Stomach (tissue), 8 donors: ENCODE measurements at regions not wholly inside any gene's neighbourhood (a gene's known extent, or its start where the extent isn't known, plus 50 kb on each side); places are given as distances from the start of the nearest gene placed in this dataset.

Source experiments
- DNase-seq, 2 donors: peaks; one replicate each; pipeline versions ENCODE4 v3.0.0 to v3.0.0-alpha.2; 2013 to 2019
- H3K27ac ChIP-seq, 5 donors: fragments of 200-600 bp in 4 of 5; sonication (generic) in 4 of 5; one replicate each; pipeline ENCODE4 v1.5.1; 2013 to 2019; ENCODE audit warnings: mild to moderate bottlenecking in 1 of 5, moderate library complexity in 1 of 5
- H3K27me3 ChIP-seq, 3 donors: fragments of 200-600 bp; sonication (generic); one replicate each; pipeline ENCODE4 v1.5.1; 2017 to 2019; ENCODE audit warnings: mixed run types in 1 of 3
- H3K36me3 ChIP-seq, 4 donors: fragments of 200-600 bp; sonication (generic); 1 replicate in 3 of 4; 2 replicates in 1 of 4; pipeline ENCODE4 v1.5.1; 2016 to 2019
- H3K4me1 ChIP-seq, 4 donors: fragments of 200-600 bp; sonication (generic); one replicate each; pipeline ENCODE4 v1.5.1; 2016 to 2019
- H3K4me3 ChIP-seq, 4 donors: fragments of 200-600 bp; sonication (generic) in 3 of 4; one replicate each; pipeline ENCODE4 v1.5.1; 2016 to 2019; ENCODE audit warnings: mild to moderate bottlenecking in 1 of 4
- H3K9me3 ChIP-seq, 4 donors: fragments of 200-600 bp; sonication (generic); one replicate each; pipeline ENCODE4 v1.5.1; 2016 to 2019
- CTCF ChIP-seq, 7 experiments: fragments of 450-650 bp in 4 of 7; fragments of 200-600 bp in 3 of 7; sonication (generic) in 3 of 7; IDR thresholded peaks; one replicate each; pipeline ENCODE4 v1.5.1; 2016 to 2019; ENCODE audit warnings: antibody characterized with exemption in 7 of 7, control low read depth in 2 of 7, mild to moderate bottlenecking in 1 of 7
- EP300 ChIP-seq: sonication (generic); formaldehyde crosslinking; IDR thresholded peaks from one replicate; pipeline ENCODE4 v1.6.1; 2017; ENCODE audit warnings: antibody characterized with exemption
- POLR2A ChIP-seq, 4 donors: fragments of 450-650 bp; IDR thresholded peaks; one replicate each; pipeline ENCODE4 v1.6.1; 2016; ENCODE audit warnings: antibody characterized with exemption in 4 of 4, control low read depth in 2 of 4, mild to moderate bottlenecking in 1 of 4, moderate library complexity in 1 of 4
- POLR2AphosphoS5 ChIP-seq, 3 donors: sonication (generic); formaldehyde crosslinking; IDR thresholded peaks; one replicate each; pipeline ENCODE4 v1.6.1; 2016; ENCODE audit warnings: antibody characterized with exemption in 3 of 3
- WGBS, 5 donors: extraction: QIAGEN DNeasy Blood & Tissue Kit in 3 of 5; methylation state at CpG; one replicate each; pipeline versions ENCODE4 v1.1.5 to v1.1.7; 2013 to 2018; 5-methylcytosine and 5-hydroxymethylcytosine counted together
- intact Hi-C: fragments of 100-400 bp; cut with DNase I; formaldehyde crosslinking; loops from one replicate; pipeline ENCODE4 v1.15.1; 2023; ENCODE audit warnings: low total_unique reads
- donor health status: healthy with polysubstance abuse.
- donor health status: Bipolar disorder and iron deficiency.
- donor health status: healthy.

DNA sequence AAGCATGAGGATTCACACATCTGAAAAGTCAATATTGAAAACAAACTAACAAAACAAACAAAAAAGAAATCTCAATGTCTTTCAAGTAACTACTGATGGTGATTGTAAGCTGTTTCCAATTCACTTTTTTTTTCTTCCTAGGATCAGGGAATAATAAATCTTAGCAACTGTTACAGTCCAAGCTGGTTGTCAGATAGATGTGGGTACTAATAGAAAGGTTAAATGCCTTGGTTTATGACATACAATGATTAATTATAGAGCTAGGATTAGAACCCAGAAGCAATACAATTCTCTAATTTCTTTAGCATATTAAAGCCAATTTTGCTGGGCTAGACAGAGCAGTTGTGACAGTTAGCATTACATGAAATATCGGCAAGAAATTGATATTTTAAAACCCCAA lies 1301.6 kb downstream of the EPHA7 start:
- no peaks in the 10 kb centered on the region for H3K36me3 ChIP-seq

DNA sequence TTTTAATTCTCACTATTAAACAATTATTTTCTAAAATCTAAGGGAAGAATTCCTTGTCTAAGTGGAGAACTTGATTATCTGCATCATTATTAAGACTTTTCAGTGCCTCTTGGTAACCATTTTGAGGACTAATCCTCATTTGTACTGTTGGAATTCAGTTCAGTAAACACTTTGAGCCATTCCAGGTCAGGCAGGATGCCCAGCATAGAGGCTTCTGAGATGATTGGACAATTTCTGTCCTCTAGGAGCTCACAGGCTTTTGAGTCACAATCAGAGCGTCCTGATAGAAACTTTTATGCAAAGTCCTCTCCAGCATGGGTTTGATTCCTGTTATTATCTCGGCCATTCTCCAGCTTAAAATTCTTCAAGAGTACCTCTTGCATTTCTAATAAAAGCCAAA lies 1304.6 kb downstream of the EPHA7 start:
- intact Hi-C loops: no loop called here
- no peaks in the 10 kb centered on the region for H3K27me3 ChIP-seq
- H3K4me1 ChIP-seq: peaks cover 0 to 3% (median 0%) of the 10 kb centered on the region in 4 donors
- no peak for DNase-seq
- no peak for TF ChIP-seq CTCF (IDR thresholded peaks at IDR 0.05)
- no peak for TF ChIP-seq POLR2AphosphoS5 (IDR thresholded peaks at IDR 0.05)
- TF ChIP-seq POLR2A (IDR thresholded peaks at IDR 0.05): no peak
- no peak for TF ChIP-seq EP300
- no peaks in the 10 kb centered on the region for H3K36me3 ChIP-seq
- H3K27ac ChIP-seq: no peak overlapping the region
- H3K9me3 ChIP-seq: no peaks in the 10 kb centered on the region
- WGBS, 5 donors: 50 to 67% (median 52%) methylated on average over 2 of the region's 2 CpGs
- no peak overlapping the region for H3K4me3 ChIP-seq

More for the DNA sequence above, 1301.6 kb downstream of the EPHA7 start:
- H3K4me3 ChIP-seq: no peak overlapping the region
- no peak for DNase-seq
- TF ChIP-seq CTCF (IDR thresholded peaks at IDR 0.05): no peak
- no peak for TF ChIP-seq POLR2AphosphoS5 (IDR thresholded peaks at IDR 0.05)
- no peak for TF ChIP-seq EP300
- TF ChIP-seq POLR2A (IDR thresholded peaks at IDR 0.05): no peak
- no peaks in the 10 kb centered on the region for H3K9me3 ChIP-seq
- 75 to 93% (median 83%) methylated on average over 1 of the region's 1 CpG for WGBS, 5 donors
- intact Hi-C loops: no loop called here
- H3K27ac ChIP-seq: no peak overlapping the region
- no peaks in the 10 kb centered on the region for H3K27me3 ChIP-seq
- H3K4me1 ChIP-seq: peaks cover 0 to 3% (median 0%) of the 10 kb centered on the region in 4 donors

DNA sequence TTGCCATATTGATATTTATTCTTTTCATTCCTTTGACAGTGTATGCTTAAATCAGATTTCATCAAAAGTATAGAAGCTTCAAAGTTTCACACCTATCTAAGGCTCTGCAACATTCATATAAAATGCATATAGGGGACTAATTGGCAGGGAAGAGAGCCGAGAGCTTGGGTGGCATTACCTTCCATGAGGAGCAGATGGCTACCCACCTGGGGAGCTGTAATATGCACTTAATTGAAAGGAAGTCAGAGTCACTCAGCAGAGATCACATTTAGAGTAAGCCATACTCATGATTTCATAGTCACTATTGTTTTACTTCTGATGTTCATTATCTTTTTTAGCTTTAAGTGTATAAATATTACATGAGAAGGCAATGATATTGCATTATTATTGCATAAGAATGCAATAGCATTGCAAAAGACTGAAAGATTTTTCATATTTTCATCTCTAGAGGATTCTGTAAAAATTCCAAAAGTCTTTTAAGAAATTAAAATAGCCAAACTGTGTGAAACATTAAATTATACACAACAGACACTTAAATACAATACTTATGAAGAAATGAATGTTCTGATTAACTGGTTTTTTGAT lies 1305.2 kb downstream of the EPHA7 start:
- Histone ChIP-seq H3K4me1 (peaks cover 0 to 3% (median 0%) of the 10 kb centered on the region in 4 donors), H3K4me3 (no peak overlapping the region), H3K27ac (no peak overlapping the region), H3K36me3 (no peaks in the 10 kb centered on the region), H3K27me3 (no peaks in the 10 kb centered on the region), H3K9me3 (peaks cover 0 to 6% (median 0%) of the 10 kb centered on the region in 4 donors)
- TF ChIP-seq POLR2AphosphoS5 (IDR thresholded peaks at IDR 0.05) (no peak), CTCF (IDR thresholded peaks at IDR 0.05) (no peak), EP300 (no peak), POLR2A (IDR thresholded peaks at IDR 0.05) (no peak)
- WGBS, 5 donors: 0 to 41% (median 0%) methylated on average over 1 of the region's 1 CpG
- intact Hi-C loops: no loop called here
- no peak for DNase-seq

GRCh38 chr6:92111386-92111785 lies 1308.0 kb downstream of the EPHA7 start:
- DNase-seq: no peak
- no peaks in the 10 kb centered on the region for H3K36me3 ChIP-seq
- H3K4me1 ChIP-seq: peaks cover 0 to 3% (median 0%) of the 10 kb centered on the region in 4 donors
- no peak overlapping the region for H3K4me3 ChIP-seq
- intact Hi-C loops: no loop called here
- WGBS, 5 donors: 68 to 87% (median 79%) methylated on average over 2 of the region's 2 CpGs
- H3K27ac ChIP-seq: no peak overlapping the region
- H3K27me3 ChIP-seq: no peaks in the 10 kb centered on the region
- peaks cover 0 to 11% (median 2%) of the 10 kb centered on the region in 4 donors for H3K9me3 ChIP-seq
- TF ChIP-seq POLR2AphosphoS5 (IDR thresholded peaks at IDR 0.05) (no peak), POLR2A (IDR thresholded peaks at IDR 0.05) (no peak)

DNA sequence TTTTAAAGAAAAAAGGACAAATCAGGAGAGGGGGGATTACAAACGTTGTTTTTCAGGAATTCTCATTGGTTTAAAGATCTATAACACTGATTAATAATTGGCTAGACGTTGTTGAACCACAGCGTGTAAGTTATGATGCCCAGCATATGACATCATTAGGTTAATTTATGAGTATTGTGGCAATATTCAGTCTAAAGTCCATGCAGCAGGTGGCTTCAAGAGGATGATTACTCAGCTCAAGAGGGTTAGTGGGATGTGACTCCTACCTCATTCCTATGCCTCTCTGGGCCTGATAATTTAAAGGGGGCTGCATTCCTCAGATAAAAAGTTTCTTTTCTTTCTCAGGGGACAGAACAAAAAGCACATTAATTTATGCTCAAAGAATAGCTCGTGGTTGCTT lies 1309.0 kb downstream of the EPHA7 start:
- intact Hi-C loops: no loop called here
- no peak for DNase-seq
- WGBS, 5 donors: 33 to 48% (median 38%) methylated on average over 4 of the region's 4 CpGs

More for the DNA sequence above, 1309.0 kb downstream of the EPHA7 start:
- TF ChIP-seq POLR2AphosphoS5 (IDR thresholded peaks at IDR 0.05) (no peak), CTCF (IDR thresholded peaks at IDR 0.05) (no peak), POLR2A (IDR thresholded peaks at IDR 0.05) (no peak), EP300 (no peak)
- H3K36me3 ChIP-seq: no peaks in the 10 kb centered on the region
- no peak overlapping the region for H3K27ac ChIP-seq
- peaks cover 0 to 3% (median 0%) of the 10 kb centered on the region in 4 donors for H3K4me1 ChIP-seq
- peaks cover 0 to 11% (median 2%) of the 10 kb centered on the region in 4 donors for H3K9me3 ChIP-seq
- H3K27me3 ChIP-seq: no peaks in the 10 kb centered on the region
- no peak overlapping the region for H3K4me3 ChIP-seq
